T-cell (primary cell): ENCODE measurements at regions not wholly inside any gene's neighbourhood (a gene's known extent, or its start where the extent isn't known, plus 50 kb on each side); places are given as distances from the start of the nearest gene placed in this dataset.

Experiments used
- ATAC-seq, 4 experiments: fragments of 200-7000 bp in 3 of 4; fragments of 150-1000 bp in 1 of 4; cut with Tn5 transposase; replicated peaks in 1 of 4; 1 replicate in 3 of 4; 2 replicates in 1 of 4; pipeline ENCODE4 v1.10.0; 2021; ENCODE audit warnings: moderate library complexity in 3 of 4, mild to moderate bottlenecking in 2 of 4, moderate number of reproducible peaks in 1 of 4
- CTCF ChIA-PET, 2 donors: fragments of 300-600 bp; sonication (Branson Sonifier 250); formaldehyde crosslinking; loops; one replicate each; lab custom pipeline; 2022; ENCODE audit warnings: antibody characterized with exemption in 2 of 2; lab: Charles Lee
- POLR2A ChIA-PET, 2 donors: fragments of 300-600 bp; sonication (Branson Sonifier 250); formaldehyde crosslinking; loops; one replicate each; lab custom pipeline; 2022; ENCODE audit warnings: antibody characterized with exemption in 2 of 2; lab: Charles Lee
- DNase-seq, 35 experiments: peaks; one replicate each; pipeline versions ENCODE4 v3.0.0 to v3.0.0-alpha.2; 2013 to 2023
- H3K27ac ChIP-seq: one replicate; pipeline ENCODE4 v1.5.1; 2013; ENCODE audit warnings: low read length
- H3K27me3 ChIP-seq, 2 experiments: replicated peaks in 1 of 2; 1 replicate in 1 of 2; 2 replicates in 1 of 2; pipeline versions ENCODE4 v1.6.1 to v1.7.0; 2013; ENCODE audit warnings: low read length in 1 of 2, mixed read lengths in 1 of 2; ENCODE audit not compliant: control insufficient read depth in 2 of 2, insufficient read depth in 2 of 2; ENCODE audit errors: extremely low read depth in 1 of 2
- H3K36me3 ChIP-seq, 2 donors: 1 replicate in 1 of 2; 2 replicates in 1 of 2; pipeline versions ENCODE4 v1.6.1 to v1.7.0; 2013; ENCODE audit warnings: low read length in 1 of 2; ENCODE audit not compliant: control insufficient read depth in 2 of 2, insufficient read depth in 1 of 2; ENCODE audit errors: extremely low read depth in 1 of 2
- H3K4me1 ChIP-seq, 2 experiments: 1 replicate in 1 of 2; 2 replicates in 1 of 2; pipeline versions ENCODE4 v1.6.1 to v1.7.0; 2013; ENCODE audit warnings: low read length in 2 of 2, mixed read lengths in 1 of 2; ENCODE audit not compliant: insufficient read depth in 2 of 2, control insufficient read depth in 1 of 2; ENCODE audit errors: extremely low read depth in 1 of 2
- H3K4me3 ChIP-seq, 2 donors: 1 replicate in 1 of 2; 2 replicates in 1 of 2; pipeline versions ENCODE4 v1.5.1 to v1.7.0; 2013; ENCODE audit warnings: mild to moderate bottlenecking in 2 of 2, low read length in 1 of 2, moderate library complexity in 1 of 2; ENCODE audit not compliant: control insufficient read depth in 1 of 2; ENCODE audit errors: extremely low read depth in 1 of 2
- H3K9me3 ChIP-seq: 2 replicates; pipeline ENCODE4 v1.7.0; 2013
- H3K27ac Mint-ChIP-seq, 2 donors: one replicate each; pipeline ENCODE4 v1.8.0; 2020 to 2021; ENCODE audit warnings: mild to moderate bottlenecking in 2 of 2, mixed read lengths in 2 of 2
- H3K27me3 Mint-ChIP-seq, 2 donors: one replicate each; pipeline ENCODE4 v1.8.0; 2021 to 2022; ENCODE audit warnings: mixed read lengths in 2 of 2
- H3K36me3 Mint-ChIP-seq: one replicate; pipeline ENCODE4 v1.8.0; 2021; ENCODE audit warnings: mixed read lengths
- H3K4me1 Mint-ChIP-seq, 3 donors: one replicate each; pipeline ENCODE4 v1.8.0; 2020 to 2022; ENCODE audit warnings: mixed read lengths in 3 of 3, mild to moderate bottlenecking in 1 of 3
- H3K4me3 Mint-ChIP-seq, 3 donors: one replicate each; pipeline ENCODE4 v1.8.0; 2020 to 2022; ENCODE audit warnings: mild to moderate bottlenecking in 3 of 3, mixed read lengths in 3 of 3, moderate library complexity in 3 of 3
- H3K9me3 Mint-ChIP-seq, 3 donors: one replicate each; pipeline ENCODE4 v1.8.0; 2020 to 2022; ENCODE audit warnings: mixed read lengths in 3 of 3
- WGBS: methylation state at CpG from one replicate; pipeline ENCODE4 v1.1.5; 2013; ENCODE audit warnings: missing lambda C conversion rate; ENCODE audit not compliant: insufficient coverage; 5-methylcytosine and 5-hydroxymethylcytosine counted together

DNA sequence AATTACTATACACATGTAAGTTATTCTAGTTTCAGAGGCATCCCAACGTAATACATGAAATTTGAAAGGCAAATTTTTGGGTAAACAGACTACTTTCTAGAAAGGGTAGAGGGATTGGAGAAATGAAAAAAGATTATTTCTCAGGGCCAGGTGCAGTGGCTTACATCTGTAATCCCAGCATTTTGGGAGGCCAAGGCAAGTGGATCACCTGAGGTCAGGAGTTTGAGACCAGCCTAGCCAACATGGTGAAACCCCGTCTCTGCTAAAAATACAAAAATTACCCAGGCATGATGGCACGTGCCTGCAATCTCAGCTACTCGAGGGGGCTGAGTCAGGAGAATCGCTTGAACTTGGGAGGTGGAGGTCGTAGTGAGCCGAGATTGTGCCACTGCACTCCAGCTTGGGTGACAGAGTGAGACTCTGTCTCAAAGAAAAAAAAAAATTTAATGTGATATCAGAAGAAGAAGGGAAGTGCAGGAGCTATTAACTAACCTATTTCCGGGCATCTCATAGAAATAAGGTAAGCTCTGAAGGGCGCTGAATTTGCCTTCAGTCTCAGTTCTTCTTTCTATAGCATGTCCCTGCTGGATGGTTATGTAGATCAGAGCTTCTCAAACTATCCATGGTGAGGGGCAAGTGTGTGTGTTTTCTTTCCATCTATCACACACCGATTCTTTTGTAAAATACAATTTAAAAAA, 100.3 kb upstream of the MTHFD1L start:
- peaks cover 0 to 3% of the 10 kb centered on the region in 2 donors for H3K27me3 Mint-ChIP-seq
- WGBS = 100% methylated on average over 1 of the region's 10 CpGs
- no peak for ATAC-seq
- no peak overlapping the region for H3K4me3 Mint-ChIP-seq
- ChIA-PET CTCF (no interaction called here), POLR2A (interaction anchor here in 1 of 2 donors (0.7 kb wide), 1 partner anchor 1007 kb away, joined by 5 read pairs; no protein-coding TSS in a partner anchor)
- no peaks in the 10 kb centered on the region for H3K9me3 Mint-ChIP-seq
- H3K4me1 Mint-ChIP-seq = no peaks in the 10 kb centered on the region
- Histone ChIP-seq H3K4me1 (no peaks in the 10 kb centered on the region), H3K9me3 (no peaks in the 10 kb centered on the region), H3K27me3 (no peaks in the 10 kb centered on the region), H3K36me3 (no peaks in the 10 kb centered on the region), H3K4me3 (no peak overlapping the region), H3K27ac (no peak overlapping the region)
- no peak overlapping the region for H3K27ac Mint-ChIP-seq
- H3K36me3 Mint-ChIP-seq = peaks cover 5% of the 10 kb centered on the region
- DNase-seq = no peak

DNA sequence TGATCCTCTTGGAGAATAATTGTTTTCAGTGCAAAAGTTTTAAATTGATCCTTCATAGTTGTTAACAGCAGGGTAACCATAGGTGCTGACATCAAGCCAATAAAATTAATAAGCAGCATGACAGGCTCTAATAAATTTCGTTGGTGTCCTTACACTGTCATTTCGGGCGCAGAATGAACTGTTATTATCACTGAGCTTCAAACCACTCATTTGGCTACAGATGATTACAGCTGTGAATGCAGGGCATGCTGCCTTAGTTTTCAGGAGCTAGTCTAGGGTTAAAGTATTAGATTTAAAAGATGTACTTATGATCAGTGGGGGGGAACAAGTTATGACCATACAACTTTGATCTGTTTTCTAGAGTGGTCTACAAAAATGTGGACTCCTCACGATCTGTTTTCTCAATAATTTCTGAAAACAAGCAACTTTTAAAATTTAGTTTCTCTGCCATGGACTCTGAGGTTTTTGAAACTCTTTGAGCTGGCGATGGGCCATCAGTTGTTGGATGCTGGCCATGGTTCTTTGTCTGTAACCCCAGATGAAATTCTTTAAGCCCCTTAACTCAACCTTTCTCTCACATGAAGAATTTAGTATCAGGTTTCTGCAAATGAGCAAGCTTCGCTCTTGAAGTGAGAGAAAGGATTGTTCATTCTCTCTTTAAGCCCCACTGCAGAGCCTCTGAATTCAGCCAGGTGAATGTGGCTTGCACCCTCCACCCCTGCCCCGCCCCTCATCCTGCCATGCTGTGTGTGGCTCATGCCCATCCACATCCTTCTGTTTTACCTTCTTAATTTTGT, 99.1 kb upstream of the MTHFD1L start:
- POLR2A ChIA-PET = no interaction called here
- WGBS = 93% methylated on average over 4 of the region's 7 CpGs

GRCh38 chr6:150767161-150767560, 98.3 kb upstream of the MTHFD1L start:
- Mint-ChIP-seq H3K4me3 (no peak overlapping the region), H3K36me3 (peaks cover 5% of the 10 kb centered on the region), H3K4me1 (no peaks in the 10 kb centered on the region), H3K9me3 (no peaks in the 10 kb centered on the region), H3K27me3 (peaks cover 0 to 3% of the 10 kb centered on the region in 2 donors), H3K27ac (no peak overlapping the region)
- Histone ChIP-seq H3K9me3 (no peaks in the 10 kb centered on the region), H3K27ac (no peak overlapping the region), H3K4me1 (no peaks in the 10 kb centered on the region), H3K36me3 (no peaks in the 10 kb centered on the region), H3K4me3 (no peak overlapping the region), H3K27me3 (no peaks in the 10 kb centered on the region)
- DNase-seq (no peak), ATAC-seq (no peak)
- WGBS = 100% methylated on average over 1 of the region's 2 CpGs
- CTCF ChIA-PET = interaction anchor here in 1 of 2 donors (0.5 kb wide), 1 partner anchor 1259 kb away, joined by 3 read pairs; no protein-coding TSS in a partner anchor
- POLR2A ChIA-PET = interaction anchor here in 1 of 2 donors (0.5 kb wide), 1 partner anchor 10 kb away, joined by 3 read pairs; no protein-coding TSS in a partner anchor

More for the DNA sequence above, 99.1 kb upstream of the MTHFD1L start:
- Histone ChIP-seq H3K27me3 (no peaks in the 10 kb centered on the region), H3K9me3 (no peaks in the 10 kb centered on the region), H3K27ac (no peak overlapping the region), H3K4me3 (no peak overlapping the region), H3K36me3 (no peaks in the 10 kb centered on the region), H3K4me1 (no peaks in the 10 kb centered on the region)
- CTCF ChIA-PET = interaction anchor here in 1 of 2 donors (0.6 kb wide), 1 partner anchor 51 kb away, joined by 4 read pairs; no protein-coding TSS in a partner anchor
- Mint-ChIP-seq H3K9me3 (no peaks in the 10 kb centered on the region), H3K4me1 (no peaks in the 10 kb centered on the region), H3K36me3 (peaks cover 5% of the 10 kb centered on the region), H3K27me3 (peaks cover 0 to 3% of the 10 kb centered on the region in 2 donors), H3K27ac (no peak overlapping the region), H3K4me3 (no peak overlapping the region)
- DNase-seq (no peak), ATAC-seq (no peak)

DNA sequence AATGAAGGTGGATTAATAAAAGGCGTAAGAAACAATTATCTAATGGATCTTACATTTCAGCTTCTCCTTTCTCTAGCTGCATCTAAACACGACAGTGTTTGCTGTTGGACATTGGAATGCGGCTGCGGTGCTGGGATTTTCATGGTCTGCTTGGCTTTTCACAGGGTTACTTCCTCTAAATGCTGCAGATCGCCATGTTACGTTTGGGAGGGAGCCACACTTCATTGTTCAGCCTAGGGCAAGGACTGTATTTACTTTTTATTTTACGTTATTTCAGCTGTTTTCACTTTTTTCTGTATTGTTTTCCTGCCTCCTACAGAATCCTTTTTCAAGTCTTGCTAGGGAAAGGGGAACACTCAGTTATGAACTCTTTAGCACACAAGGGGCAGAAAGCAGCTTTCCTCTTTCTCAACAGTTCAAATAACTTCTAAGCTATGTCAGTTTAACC, 97.9 kb upstream of the MTHFD1L start:
- ATAC-seq = no peak
- H3K36me3 Mint-ChIP-seq = peaks cover 1% of the 10 kb centered on the region
- ChIA-PET POLR2A (interaction anchor here in 1 of 2 donors (0.5 kb wide), 1 partner anchor 10 kb away, joined by 3 read pairs; no protein-coding TSS in a partner anchor), CTCF (interaction anchor here in 1 of 2 donors (0.5 kb wide), 1 partner anchor 1259 kb away, joined by 3 read pairs; no protein-coding TSS in a partner anchor)
- no peaks in the 10 kb centered on the region for H3K9me3 ChIP-seq
- no peaks in the 10 kb centered on the region for H3K9me3 Mint-ChIP-seq
- no peak overlapping the region for H3K4me3 Mint-ChIP-seq
- 97% methylated on average over 5 of the region's 7 CpGs for WGBS
- no peaks in the 10 kb centered on the region for H3K4me1 Mint-ChIP-seq
- no peak overlapping the region for H3K27ac ChIP-seq
- H3K27ac Mint-ChIP-seq = no peak overlapping the region
- no peak overlapping the region for H3K4me3 ChIP-seq
- no peak for DNase-seq
- no peaks in the 10 kb centered on the region for H3K27me3 ChIP-seq
- peaks cover 0 to under 1% of the 10 kb centered on the region in 2 donors for H3K27me3 Mint-ChIP-seq
- H3K4me1 ChIP-seq = no peaks in the 10 kb centered on the region
- H3K36me3 ChIP-seq = no peaks in the 10 kb centered on the region

DNA sequence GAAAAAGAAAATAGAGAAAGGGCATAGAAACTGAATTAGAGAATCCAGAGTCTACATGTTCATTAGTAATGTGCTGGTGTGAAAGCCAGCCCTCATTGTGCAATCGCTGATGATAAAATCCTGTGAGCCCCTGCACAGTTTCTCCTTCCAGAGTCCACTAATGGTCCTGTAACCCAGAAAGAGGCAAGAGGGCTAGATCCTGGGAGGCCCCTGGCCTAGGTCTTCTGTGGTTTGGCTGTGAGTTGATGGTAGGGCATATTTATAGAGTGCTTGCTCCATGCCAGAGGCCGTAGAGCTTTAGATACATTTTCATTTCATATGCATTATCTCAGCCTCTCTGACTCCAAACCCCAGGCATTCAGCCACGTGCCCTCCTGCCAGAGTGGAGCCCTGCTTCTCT, 94.9 kb upstream of the MTHFD1L start:
- peaks cover 0 to 2% (median 0%) of the 10 kb centered on the region in 3 donors for H3K4me1 Mint-ChIP-seq
- H3K27me3 Mint-ChIP-seq = no peaks in the 10 kb centered on the region
- DNase-seq (no peak), ATAC-seq (no peak)
- no peak overlapping the region for H3K4me3 ChIP-seq
- no peaks in the 10 kb centered on the region for H3K9me3 ChIP-seq
- no peaks in the 10 kb centered on the region for H3K36me3 ChIP-seq
- H3K4me3 Mint-ChIP-seq = no peak overlapping the region
- 100% methylated on average over 1 of the region's 3 CpGs for WGBS
- H3K4me1 ChIP-seq = no peaks in the 10 kb centered on the region
- POLR2A ChIA-PET = interaction anchor here in 1 of 2 donors (0.6 kb wide), 1 partner anchor 999 kb away, joined by 3 read pairs; no protein-coding TSS in a partner anchor
- H3K9me3 Mint-ChIP-seq = peaks cover 0 to 4% (median 0%) of the 10 kb centered on the region in 3 donors
- no peaks in the 10 kb centered on the region for H3K27me3 ChIP-seq
- CTCF ChIA-PET = no interaction called here
- peaks cover 6% of the 10 kb centered on the region for H3K36me3 Mint-ChIP-seq
- no peak overlapping the region for H3K27ac Mint-ChIP-seq
- no peak overlapping the region for H3K27ac ChIP-seq

DNA sequence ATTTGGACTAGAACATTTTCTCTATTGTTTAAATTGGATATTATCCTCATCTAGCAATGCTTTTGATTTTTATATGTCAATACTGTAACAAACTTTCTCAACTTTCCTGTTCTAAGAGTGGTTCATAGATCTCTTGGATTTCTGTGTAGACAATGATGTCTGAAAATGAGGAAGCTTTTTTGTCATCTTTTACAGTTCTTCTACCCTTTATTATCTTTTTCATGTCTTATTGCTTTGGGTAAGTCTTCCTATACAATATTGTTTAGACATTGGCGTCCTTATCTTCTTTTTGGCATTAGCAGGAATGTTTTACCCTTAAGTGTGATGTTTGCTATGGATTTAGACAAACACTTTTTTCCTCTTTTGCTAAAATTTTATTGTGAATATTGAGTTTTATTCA, 91.5 kb upstream of the MTHFD1L start:
- Histone ChIP-seq H3K27me3 (no peaks in the 10 kb centered on the region), H3K36me3 (no peaks in the 10 kb centered on the region), H3K9me3 (no peaks in the 10 kb centered on the region), H3K27ac (no peak overlapping the region), H3K4me3 (no peak overlapping the region), H3K4me1 (no peaks in the 10 kb centered on the region)
- no peak overlapping the region for H3K27ac Mint-ChIP-seq
- ChIA-PET CTCF (no interaction called here), POLR2A (no interaction called here)
- H3K36me3 Mint-ChIP-seq = peaks cover 9% of the 10 kb centered on the region
- DNase-seq = no peak
- no peaks in the 10 kb centered on the region for H3K27me3 Mint-ChIP-seq
- WGBS = no CpG with 5 or more reads among the region's 1 CpG
- ATAC-seq = no peak
- H3K4me1 Mint-ChIP-seq = peaks cover 0 to 2% (median 0%) of the 10 kb centered on the region in 3 donors
- no peak overlapping the region for H3K4me3 Mint-ChIP-seq
- peaks cover 0 to 4% (median 0%) of the 10 kb centered on the region in 3 donors for H3K9me3 Mint-ChIP-seq
